GM12872 (cell line): ENCODE measurements at regions not wholly inside any gene's neighbourhood (a gene's known extent, or its start where the extent isn't known, plus 50 kb on each side); places are given as distances from the start of the nearest gene placed in this dataset.

Experiments
- CTCF ChIP-seq: IDR thresholded peaks from 3 replicates; pipeline ENCODE4 v1.5.1; 2011; ENCODE audit warnings: low read depth, mild to moderate bottlenecking, low read length, moderate library complexity; ENCODE audit not compliant: insufficient read depth

- no peak for TF ChIP-seq CTCF
Observed at GRCh38 chr12:98417266-98417665, 98.1 kb upstream of the TMPO start.

DNA sequence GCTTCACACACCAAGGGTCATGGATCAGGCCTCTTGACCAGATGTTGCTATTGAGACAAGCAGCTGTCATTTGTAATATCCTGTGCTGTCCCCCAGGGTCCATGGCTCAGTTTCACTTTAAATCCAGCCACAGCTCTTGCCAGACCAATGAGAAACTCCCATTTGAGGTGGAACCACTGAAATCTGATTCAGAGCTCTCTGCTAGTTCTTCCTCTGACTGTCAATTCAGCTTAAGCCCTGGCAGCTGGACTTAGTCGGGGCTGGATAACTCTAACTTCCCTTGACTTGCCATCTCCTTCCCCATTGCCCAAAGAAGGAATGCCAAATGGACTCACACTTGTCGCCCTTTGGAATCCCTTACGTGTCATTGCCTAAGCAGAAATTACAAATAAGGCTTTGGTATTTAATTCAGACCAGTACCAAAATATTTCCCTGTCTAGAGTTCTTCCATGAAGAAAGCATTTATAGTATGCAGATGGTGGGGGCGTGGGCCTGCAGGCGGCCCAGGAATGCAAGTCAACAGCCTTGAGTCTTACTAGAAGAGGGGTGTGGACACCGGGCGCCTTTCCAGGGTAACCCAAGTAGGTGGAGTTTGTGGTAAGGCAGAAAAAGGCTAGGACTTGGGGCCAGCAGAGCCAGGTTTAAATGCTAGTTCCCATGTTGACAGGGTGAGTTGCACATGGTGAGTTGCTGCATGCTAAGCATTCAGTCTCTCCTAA lies 96.9 kb upstream of the TMPO start:
- no peak for TF ChIP-seq CTCF

GRCh38 chr12:98419081-98419794 lies 96.2 kb upstream of the TMPO start:
- no peak for TF ChIP-seq CTCF

DNA sequence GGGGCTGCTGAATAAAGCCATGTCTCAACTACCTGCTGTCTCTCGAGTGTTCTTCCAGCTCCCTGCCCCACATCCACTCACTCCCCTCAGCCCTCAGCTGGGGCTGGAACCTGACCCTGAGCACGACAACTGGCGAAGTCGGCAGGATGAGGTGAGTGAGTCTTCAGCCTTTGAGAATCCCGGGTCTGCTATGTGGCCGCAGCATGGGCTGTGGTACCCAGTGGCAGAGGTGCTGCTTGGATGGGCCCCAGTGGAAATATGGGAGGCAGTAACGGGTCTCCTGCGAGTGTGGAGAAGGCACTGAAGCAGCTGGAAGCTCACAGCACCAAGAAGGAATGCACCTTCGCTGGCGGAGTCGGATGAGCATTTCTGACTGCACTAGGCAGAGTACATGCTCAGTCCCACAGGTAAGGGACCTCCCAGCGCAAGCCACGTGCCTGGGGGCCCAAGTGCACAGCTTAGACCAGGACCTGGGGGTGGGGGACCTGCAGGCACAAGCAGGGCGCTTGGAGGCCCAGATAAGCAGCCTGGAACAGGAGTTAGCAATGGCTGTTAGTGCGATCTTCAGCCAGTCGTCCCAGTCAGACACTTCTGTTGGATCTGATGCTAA lies 95.5 kb upstream of the TMPO start:
- TF ChIP-seq CTCF = no peak

DNA sequence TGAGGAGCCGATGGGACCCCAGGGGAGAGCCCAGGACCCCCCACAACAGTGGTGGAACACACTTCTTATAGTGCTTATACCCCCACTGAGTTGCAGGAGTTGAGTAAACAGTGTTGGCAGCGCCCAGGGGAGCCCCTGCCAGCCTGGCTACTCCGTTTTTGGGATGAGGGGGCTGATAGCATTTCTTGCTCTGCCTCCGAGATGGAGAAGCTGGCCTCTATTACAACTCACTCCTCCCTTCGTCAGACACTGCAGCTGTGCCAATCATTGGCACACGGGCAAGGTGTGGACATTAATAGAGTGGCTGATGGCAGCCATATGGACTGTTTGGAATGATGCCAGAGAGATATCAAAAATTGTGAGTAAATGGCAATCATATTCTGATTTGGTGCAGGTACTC lies 94.9 kb upstream of the TMPO start:
- no peak for TF ChIP-seq CTCF

- no peak for TF ChIP-seq CTCF
Observed at GRCh38 chr12:98421316-98421715, 94.1 kb upstream of the TMPO start.

GRCh38 chr12:98422359-98422758 lies 93.0 kb upstream of the TMPO start:
- no peak for TF ChIP-seq CTCF
